Choroid plexus epithelial cell (primary cell): ENCODE measurements at regions not wholly inside any gene's neighbourhood (a gene's known extent, or its start where the extent isn't known, plus 50 kb on each side); places are given as distances from the start of the nearest gene placed in this dataset.

Source experiments
- DNase-seq: peaks from one replicate; pipeline ENCODE4 v3.0.0-alpha.2; 2010; ENCODE audit warnings: low read depth
- H3K4me3 ChIP-seq: 2 replicates; pipeline ENCODE4 v1.5.1; 2011; ENCODE audit warnings: low read depth, mild to moderate bottlenecking, control low read depth, low read length, moderate library complexity
- CTCF ChIP-seq: conservative IDR thresholded peaks from 2 replicates; pipeline ENCODE4 v1.5.1; 2011; ENCODE audit warnings: low read depth, mild to moderate bottlenecking, control low read depth, inconsistent platforms, low read length, moderate library complexity

GRCh38 chr3:30069056-30069455 lies 537.3 kb upstream of the TGFBR2 start:
- no peak overlapping the region for H3K4me3 ChIP-seq
- DNase-seq: no peak
- TF ChIP-seq CTCF: no peak

DNA sequence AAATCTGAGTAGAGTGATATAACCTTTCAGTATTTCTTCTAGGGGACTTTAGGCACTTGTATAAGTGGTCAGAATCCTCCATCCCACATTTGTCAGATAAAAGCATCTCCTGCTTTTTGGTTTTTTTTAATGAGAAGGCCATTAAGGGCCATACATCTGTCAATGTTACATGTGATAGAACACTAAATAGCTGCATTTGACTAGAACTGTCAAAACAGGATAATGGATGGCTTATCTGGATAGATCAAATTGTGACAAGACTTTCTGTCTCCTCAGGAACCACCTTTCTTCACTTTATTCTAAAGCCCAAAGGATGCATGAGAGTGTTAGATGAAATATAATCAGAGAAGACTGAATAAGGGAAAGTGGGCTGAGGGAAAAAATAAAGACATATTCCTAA lies 533.4 kb upstream of the TGFBR2 start:
- H3K4me3 ChIP-seq: no peak overlapping the region
- no peak for TF ChIP-seq CTCF
- DNase-seq: no peak

- peak; percentile 63 for DNase-seq
- TF ChIP-seq CTCF: no peak
- H3K4me3 ChIP-seq: no peak overlapping the region
Observed at GRCh38 chr3:30073622-30074021, 532.8 kb upstream of the TGFBR2 start.

GRCh38 chr3:30075514-30075913 lies 530.9 kb upstream of the TGFBR2 start:
- DNase-seq: no peak
- TF ChIP-seq CTCF: no peak
- no peak overlapping the region for H3K4me3 ChIP-seq

- DNase-seq: no peak
- no peak for TF ChIP-seq CTCF
- H3K4me3 ChIP-seq: no peak overlapping the region
Observed at GRCh38 chr3:30076899-30077298, 529.5 kb upstream of the TGFBR2 start.

GRCh38 chr3:30077746-30078145 lies 528.7 kb upstream of the TGFBR2 start:
- no peak for DNase-seq
- no peak overlapping the region for H3K4me3 ChIP-seq
- TF ChIP-seq CTCF: no peak

GRCh38 chr3:30078736-30079135 lies 527.7 kb upstream of the TGFBR2 start:
- no peak for DNase-seq

More at GRCh38 chr3:30078736-30079135, 527.7 kb upstream of the TGFBR2 start:
- no peak for TF ChIP-seq CTCF
- H3K4me3 ChIP-seq: no peak overlapping the region
